ENCODE measurements at regions not wholly inside any gene's neighbourhood (a gene's known extent, or its start where the extent isn't known, plus 50 kb on each side); places are given as distances from the start of the nearest gene placed in this dataset.

DNA sequence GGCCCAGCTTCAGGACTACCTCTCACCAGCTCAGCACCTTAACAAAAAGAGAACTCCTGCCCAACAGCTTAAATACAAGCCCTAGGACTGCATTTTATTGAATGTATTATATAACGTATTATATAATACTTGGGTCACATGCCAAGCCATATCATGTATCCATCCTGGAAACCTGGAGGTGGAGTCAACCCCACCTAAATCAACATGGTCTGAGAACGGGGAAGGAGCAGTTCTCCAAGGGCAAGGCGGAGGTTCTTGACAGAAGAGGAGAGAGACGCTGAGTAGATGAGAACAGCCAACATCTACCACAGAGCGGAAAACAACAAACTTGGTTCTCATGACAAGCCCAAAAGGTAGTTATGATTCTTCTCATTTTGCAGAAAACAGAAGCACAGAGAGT, 163.4 kb downstream of the FGF18 start:
- ChIA-PET CTCF (no interaction called here), POLR2A (no interaction called here)
- no peaks in the 10 kb centered on the region for H3K4me1 ChIP-seq (ENCODE audit: control insufficient read depth, insufficient read depth, low read length)
- DNase-seq (ENCODE audit: low read depth, low spot score) (no peak), ATAC-seq (no peak)
- BruUV-seq (replicated peaks), result no TSS peak
- TF ChIP-seq POLR2AphosphoS5 (IDR thresholded peaks at IDR 0.05; ENCODE audit: low read depth, low read length), result no peak
- TF ChIP-seq TCF7L2 (IDR thresholded peaks at IDR 0.05; ENCODE audit: low read depth, low read length), result no peak
- TF ChIP-seq, protein P1, sequence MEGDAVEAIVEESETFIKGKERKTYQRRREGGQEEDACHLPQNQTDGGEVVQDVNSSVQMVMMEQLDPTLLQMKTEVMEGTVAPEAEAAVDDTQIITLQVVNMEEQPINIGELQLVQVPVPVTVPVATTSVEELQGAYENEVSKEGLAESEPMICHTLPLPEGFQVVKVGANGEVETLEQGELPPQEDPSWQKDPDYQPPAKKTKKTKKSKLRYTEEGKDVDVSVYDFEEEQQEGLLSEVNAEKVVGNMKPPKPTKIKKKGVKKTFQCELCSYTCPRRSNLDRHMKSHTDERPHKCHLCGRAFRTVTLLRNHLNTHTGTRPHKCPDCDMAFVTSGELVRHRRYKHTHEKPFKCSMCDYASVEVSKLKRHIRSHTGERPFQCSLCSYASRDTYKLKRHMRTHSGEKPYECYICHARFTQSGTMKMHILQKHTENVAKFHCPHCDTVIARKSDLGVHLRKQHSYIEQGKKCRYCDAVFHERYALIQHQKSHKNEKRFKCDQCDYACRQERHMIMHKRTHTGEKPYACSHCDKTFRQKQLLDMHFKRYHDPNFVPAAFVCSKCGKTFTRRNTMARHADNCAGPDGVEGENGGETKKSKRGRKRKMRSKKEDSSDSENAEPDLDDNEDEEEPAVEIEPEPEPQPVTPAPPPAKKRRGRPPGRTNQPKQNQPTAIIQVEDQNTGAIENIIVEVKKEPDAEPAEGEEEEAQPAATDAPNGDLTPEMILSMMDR (IDR thresholded peaks at IDR 0.05), result no peak
- TF ChIP-seq SIN3A (IDR thresholded peaks at IDR 0.05; ENCODE audit: borderline replicate concordance, insufficient read depth, low read depth, low read length), result no peak
- TF ChIP-seq, protein P2, sequence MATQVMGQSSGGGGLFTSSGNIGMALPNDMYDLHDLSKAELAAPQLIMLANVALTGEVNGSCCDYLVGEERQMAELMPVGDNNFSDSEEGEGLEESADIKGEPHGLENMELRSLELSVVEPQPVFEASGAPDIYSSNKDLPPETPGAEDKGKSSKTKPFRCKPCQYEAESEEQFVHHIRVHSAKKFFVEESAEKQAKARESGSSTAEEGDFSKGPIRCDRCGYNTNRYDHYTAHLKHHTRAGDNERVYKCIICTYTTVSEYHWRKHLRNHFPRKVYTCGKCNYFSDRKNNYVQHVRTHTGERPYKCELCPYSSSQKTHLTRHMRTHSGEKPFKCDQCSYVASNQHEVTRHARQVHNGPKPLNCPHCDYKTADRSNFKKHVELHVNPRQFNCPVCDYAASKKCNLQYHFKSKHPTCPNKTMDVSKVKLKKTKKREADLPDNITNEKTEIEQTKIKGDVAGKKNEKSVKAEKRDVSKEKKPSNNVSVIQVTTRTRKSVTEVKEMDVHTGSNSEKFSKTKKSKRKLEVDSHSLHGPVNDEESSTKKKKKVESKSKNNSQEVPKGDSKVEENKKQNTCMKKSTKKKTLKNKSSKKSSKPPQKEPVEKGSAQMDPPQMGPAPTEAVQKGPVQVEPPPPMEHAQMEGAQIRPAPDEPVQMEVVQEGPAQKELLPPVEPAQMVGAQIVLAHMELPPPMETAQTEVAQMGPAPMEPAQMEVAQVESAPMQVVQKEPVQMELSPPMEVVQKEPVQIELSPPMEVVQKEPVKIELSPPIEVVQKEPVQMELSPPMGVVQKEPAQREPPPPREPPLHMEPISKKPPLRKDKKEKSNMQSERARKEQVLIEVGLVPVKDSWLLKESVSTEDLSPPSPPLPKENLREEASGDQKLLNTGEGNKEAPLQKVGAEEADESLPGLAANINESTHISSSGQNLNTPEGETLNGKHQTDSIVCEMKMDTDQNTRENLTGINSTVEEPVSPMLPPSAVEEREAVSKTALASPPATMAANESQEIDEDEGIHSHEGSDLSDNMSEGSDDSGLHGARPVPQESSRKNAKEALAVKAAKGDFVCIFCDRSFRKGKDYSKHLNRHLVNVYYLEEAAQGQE (IDR thresholded peaks at IDR 0.05; ENCODE audit: insufficient read depth in 1 of 2, low read depth in 2 of 2, low read length in 1 of 2), result no peak
- 0 out of 2 replicates have a peak, but pooled peaks cover 2% of the 10 kb centered on the region for H3K27me3 ChIP-seq (ENCODE audit: control insufficient read depth, insufficient read depth, low read length)
- H3K36me3 ChIP-seq (ENCODE audit: control insufficient read depth, insufficient read depth, low read length), result no peaks in the 10 kb centered on the region
- H3K27ac ChIP-seq (ENCODE audit: low read length), result no peak overlapping the region
- in situ Hi-C loops (cut with HindIII; ENCODE audit: low pct_unique_long_range_greater_than_20kb, low sequenced_read_pairs) (no loop called here), intact Hi-C loops (cut with micrococcal nuclease; ENCODE audit: unreplicated experiment) (no loop called here)
- H3K9me3 ChIP-seq (ENCODE audit: control insufficient read depth, insufficient read depth, low read depth, low read length), result no peaks in the 10 kb centered on the region
- no peak overlapping the region for H3K4me3 ChIP-seq (ENCODE audit: low read depth in 2 of 2, low read length in 2 of 2)

DNA sequence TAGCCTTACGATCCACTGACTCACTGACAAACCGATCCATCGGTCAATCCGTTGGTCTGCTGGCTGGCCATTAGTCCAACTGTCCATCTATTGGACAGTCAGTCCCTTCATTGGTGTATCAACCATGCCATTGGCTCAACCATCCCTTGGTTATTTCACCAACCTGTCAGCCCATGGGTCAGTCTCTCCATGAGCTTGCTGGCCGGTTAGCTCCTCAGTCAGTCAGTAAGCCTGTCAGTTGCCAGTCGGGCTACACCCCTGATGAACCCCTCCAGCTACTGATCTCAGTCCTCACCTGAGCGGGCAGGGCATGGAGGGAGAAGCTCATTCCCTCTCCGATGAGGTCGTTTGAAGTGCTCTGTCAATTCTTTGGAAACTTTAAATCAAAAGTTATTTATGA, 166.5 kb downstream of the FGF18 start:
- in situ Hi-C loops (cut with HindIII; ENCODE audit: low pct_unique_long_range_greater_than_20kb, low sequenced_read_pairs), result no loop called here
- Histone ChIP-seq H3K36me3 (ENCODE audit: control insufficient read depth, insufficient read depth, low read length) (no peaks in the 10 kb centered on the region), H3K9me3 (ENCODE audit: control insufficient read depth, insufficient read depth, low read depth, low read length) (no peaks in the 10 kb centered on the region), H3K27ac (ENCODE audit: low read length) (no peak overlapping the region), H3K27me3 (ENCODE audit: control insufficient read depth, insufficient read depth, low read length) (peaks cover 3% of the 10 kb centered on the region), H3K4me3 (ENCODE audit: low read depth in 2 of 2, low read length in 2 of 2) (no peak overlapping the region), H3K4me1 (ENCODE audit: control insufficient read depth, insufficient read depth, low read length) (no peaks in the 10 kb centered on the region)
- POLR2A ChIA-PET, result no interaction called here
- DNase-seq (ENCODE audit: low read depth, low spot score) (no peak), ATAC-seq (no peak)
- intact Hi-C loops (cut with micrococcal nuclease; ENCODE audit: unreplicated experiment), result no loop called here
- TF ChIP-seq POLR2AphosphoS5 (IDR thresholded peaks at IDR 0.05; ENCODE audit: low read depth, low read length), result no peak
- no TSS peak for BruUV-seq (replicated peaks)
- CTCF ChIA-PET, result no interaction called here

DNA sequence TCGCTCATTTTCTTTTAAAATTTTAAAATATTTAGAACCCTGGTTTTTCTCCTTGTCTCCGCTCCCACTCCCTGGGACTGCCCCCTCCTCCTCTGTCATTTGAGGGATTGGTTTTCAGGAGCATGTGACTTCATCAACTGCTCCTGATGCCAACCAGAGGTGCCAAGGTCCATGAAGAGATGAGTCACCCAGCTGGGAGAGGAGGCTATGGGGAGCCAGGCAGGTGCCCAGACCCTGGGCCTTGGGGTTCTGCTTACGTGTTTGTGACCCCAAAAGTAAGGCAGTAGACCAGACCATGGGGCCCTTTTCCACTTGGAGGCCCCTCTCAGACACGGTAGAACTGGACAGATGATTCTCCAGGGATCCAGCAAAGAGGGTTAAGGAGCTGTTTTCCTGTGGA, 167.0 kb downstream of the FGF18 start:
- intact Hi-C loops (cut with micrococcal nuclease; ENCODE audit: unreplicated experiment) (no loop called here), in situ Hi-C loops (cut with HindIII; ENCODE audit: low pct_unique_long_range_greater_than_20kb, low sequenced_read_pairs) (no loop called here)
- TF ChIP-seq, protein P1 (IDR thresholded peaks at IDR 0.05), result no peak
- no peak for TF ChIP-seq TCF7L2 (IDR thresholded peaks at IDR 0.05; ENCODE audit: low read depth, low read length)
- TF ChIP-seq POLR2AphosphoS5 (IDR thresholded peaks at IDR 0.05; ENCODE audit: low read depth, low read length), result no peak
- TF ChIP-seq SIN3A (IDR thresholded peaks at IDR 0.05; ENCODE audit: borderline replicate concordance, insufficient read depth, low read depth, low read length), result no peak
- TF ChIP-seq, protein P2 (IDR thresholded peaks at IDR 0.05; ENCODE audit: insufficient read depth in 1 of 2, low read depth in 2 of 2, low read length in 1 of 2), result no peak
- Histone ChIP-seq H3K27ac (ENCODE audit: low read length) (no peak overlapping the region), H3K36me3 (ENCODE audit: control insufficient read depth, insufficient read depth, low read length) (no peaks in the 10 kb centered on the region), H3K27me3 (ENCODE audit: control insufficient read depth, insufficient read depth, low read length) (peaks cover 3% of the 10 kb centered on the region), H3K4me1 (ENCODE audit: control insufficient read depth, insufficient read depth, low read length) (no peaks in the 10 kb centered on the region), H3K4me3 (ENCODE audit: low read depth in 2 of 2, low read length in 2 of 2) (no peak overlapping the region), H3K9me3 (ENCODE audit: control insufficient read depth, insufficient read depth, low read depth, low read length) (no peaks in the 10 kb centered on the region)
- ChIA-PET CTCF (no interaction called here), POLR2A (no interaction called here)
- BruUV-seq (replicated peaks), result no TSS peak
- ATAC-seq (no peak), DNase-seq (ENCODE audit: low read depth, low spot score) (no peak)

Measured in Panc1 (cell line).